Loucy (cell line): ENCODE measurements at regions not wholly inside any gene's neighbourhood (a gene's known extent, or its start where the extent isn't known, plus 50 kb on each side); places are given as distances from the start of the nearest gene placed in this dataset.

Experiments used
- EZH2phosphoT487 ChIP-seq: fragments of 200-600 bp; IDR thresholded peaks from 2 replicates; pipeline ENCODE4 v1.6.1; 2018; ENCODE audit warnings: antibody characterized with exemption, mild to moderate bottlenecking, moderate library complexity, borderline replicate concordance
- TF ChIP-seq, protein P1 (sequence below): fragments of 200-600 bp; sonication (generic); conservative IDR thresholded peaks from 2 replicates; pipeline ENCODE4 v1.5.1; 2014; ENCODE audit warnings: mild to moderate bottlenecking, antibody characterized with exemption, low read length

DNA sequence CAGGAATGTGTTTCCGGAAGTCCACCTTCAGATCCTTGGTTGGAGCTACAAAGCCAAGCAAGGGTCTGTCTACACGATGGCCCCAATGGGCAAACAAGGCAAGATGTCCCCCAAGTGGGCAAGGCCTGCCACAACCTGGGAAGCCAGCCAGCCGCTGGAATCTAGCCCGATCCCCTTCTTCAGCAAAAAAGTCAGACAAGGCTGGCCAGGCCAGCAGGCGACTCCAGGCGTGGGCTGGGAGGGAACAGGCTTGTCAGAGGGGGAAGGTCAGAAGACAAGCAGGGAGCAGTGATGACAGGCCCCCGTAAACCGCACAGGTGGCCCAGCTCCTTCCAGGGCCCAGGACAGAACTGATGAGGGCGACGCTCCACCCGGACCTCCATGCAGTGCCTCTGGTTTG is 69.7 kb upstream of the WASF3 start:
- TF ChIP-seq, protein P1, sequence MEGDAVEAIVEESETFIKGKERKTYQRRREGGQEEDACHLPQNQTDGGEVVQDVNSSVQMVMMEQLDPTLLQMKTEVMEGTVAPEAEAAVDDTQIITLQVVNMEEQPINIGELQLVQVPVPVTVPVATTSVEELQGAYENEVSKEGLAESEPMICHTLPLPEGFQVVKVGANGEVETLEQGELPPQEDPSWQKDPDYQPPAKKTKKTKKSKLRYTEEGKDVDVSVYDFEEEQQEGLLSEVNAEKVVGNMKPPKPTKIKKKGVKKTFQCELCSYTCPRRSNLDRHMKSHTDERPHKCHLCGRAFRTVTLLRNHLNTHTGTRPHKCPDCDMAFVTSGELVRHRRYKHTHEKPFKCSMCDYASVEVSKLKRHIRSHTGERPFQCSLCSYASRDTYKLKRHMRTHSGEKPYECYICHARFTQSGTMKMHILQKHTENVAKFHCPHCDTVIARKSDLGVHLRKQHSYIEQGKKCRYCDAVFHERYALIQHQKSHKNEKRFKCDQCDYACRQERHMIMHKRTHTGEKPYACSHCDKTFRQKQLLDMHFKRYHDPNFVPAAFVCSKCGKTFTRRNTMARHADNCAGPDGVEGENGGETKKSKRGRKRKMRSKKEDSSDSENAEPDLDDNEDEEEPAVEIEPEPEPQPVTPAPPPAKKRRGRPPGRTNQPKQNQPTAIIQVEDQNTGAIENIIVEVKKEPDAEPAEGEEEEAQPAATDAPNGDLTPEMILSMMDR, result no peak
- TF ChIP-seq EZH2phosphoT487, result no peak
